NCI-H2196 (cell line): ENCODE measurements at regions not wholly inside any gene's neighbourhood (a gene's known extent, or its start where the extent isn't known, plus 50 kb on each side); places are given as distances from the start of the nearest gene placed in this dataset.

Source experiments
- DNase-seq: peaks from one replicate; lab custom pipeline; 2025; ENCODE audit not compliant: unreplicated experiment; lab: John Stamatoyannopoulos, UW

DNA sequence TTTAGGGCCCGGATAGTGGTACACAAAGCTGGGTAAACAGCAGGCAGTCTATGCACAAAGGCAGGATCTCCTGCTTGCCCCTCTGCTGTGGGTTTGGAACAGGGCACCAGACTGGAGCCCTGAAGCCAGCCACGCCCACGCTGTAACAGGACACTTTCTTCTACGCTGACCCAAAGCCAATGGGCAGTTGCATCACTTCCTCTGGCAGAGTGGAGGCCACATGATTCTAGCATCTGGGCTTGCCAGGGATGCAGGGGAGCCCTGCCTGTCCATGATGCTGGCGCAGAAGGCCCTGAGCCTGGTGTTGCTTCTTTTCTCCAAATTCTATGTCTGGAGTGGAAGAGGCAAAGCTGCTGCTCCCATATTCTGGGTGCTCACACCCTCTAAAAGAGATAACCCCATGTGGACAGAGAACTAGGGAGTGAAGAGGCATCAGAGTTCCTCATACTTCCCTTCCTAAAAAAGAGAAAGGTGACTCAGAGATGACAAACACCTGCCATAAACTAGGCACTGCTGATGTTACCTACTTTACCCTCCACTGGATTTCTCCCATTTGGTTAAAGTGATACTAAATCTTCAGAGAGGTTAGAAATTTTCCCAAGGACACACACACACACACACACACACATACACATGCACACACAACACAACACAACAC lies 260.3 kb upstream of the KLF4 start:
- DNase-seq, result peak; percentile 87

DNA sequence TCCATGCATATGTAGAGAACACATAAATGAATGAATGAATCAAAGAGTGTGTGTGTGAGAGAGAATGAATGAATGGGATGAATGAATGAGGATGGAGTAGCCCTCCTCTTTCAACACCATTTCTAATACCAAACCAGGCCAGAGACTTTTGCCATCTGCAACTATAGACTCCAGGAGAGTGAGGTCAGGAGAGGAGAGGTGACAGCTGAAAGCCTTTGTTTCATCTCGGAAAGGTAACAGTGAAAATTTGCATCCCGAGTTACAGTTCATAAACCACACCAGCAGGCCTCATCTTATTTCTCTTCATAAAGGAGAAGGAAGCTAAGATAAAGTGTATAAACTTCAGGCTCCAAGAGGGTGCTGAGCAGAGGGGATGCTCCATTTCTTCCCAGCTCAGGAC lies 255.3 kb upstream of the KLF4 start:
- DNase-seq, result no peak

DNA sequence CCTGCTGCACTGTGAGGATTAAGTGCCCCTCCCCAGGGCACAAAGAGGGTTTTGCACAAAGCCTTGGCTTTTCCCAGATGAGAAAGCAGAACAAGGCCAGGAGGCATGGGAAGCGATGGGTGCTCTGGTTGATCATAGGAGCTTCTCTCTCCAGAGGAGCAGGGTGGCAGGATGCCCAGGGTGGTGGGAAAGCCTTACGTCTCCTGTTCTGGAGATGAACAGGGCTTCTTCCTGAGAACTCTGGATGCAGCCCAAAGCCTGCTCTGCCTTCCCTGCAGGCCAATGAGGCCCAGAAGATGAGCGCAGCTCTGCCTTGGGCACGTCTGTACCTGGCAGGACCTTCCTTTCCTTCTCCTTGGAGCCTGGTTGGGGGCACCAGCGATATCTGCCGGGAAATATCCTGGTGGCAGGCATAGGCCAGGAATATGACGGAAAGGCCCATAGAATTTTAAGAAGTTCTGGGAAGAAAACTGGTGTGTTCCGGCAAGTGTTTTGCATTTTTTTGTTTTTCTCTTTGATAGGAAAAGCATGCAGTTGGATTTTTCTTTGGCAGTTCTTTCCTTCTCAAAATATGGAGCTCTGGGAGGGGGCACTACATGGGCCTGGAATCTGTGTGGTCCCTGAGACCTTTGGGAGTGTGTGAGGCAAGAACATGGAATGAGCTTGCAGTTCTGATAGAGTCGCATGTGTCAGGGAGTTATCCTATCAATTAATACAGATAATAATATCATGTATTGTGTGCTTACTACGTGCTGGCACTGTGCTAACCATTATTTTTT lies 253.2 kb upstream of the KLF4 start:
- DNase-seq, result no peak

DNA sequence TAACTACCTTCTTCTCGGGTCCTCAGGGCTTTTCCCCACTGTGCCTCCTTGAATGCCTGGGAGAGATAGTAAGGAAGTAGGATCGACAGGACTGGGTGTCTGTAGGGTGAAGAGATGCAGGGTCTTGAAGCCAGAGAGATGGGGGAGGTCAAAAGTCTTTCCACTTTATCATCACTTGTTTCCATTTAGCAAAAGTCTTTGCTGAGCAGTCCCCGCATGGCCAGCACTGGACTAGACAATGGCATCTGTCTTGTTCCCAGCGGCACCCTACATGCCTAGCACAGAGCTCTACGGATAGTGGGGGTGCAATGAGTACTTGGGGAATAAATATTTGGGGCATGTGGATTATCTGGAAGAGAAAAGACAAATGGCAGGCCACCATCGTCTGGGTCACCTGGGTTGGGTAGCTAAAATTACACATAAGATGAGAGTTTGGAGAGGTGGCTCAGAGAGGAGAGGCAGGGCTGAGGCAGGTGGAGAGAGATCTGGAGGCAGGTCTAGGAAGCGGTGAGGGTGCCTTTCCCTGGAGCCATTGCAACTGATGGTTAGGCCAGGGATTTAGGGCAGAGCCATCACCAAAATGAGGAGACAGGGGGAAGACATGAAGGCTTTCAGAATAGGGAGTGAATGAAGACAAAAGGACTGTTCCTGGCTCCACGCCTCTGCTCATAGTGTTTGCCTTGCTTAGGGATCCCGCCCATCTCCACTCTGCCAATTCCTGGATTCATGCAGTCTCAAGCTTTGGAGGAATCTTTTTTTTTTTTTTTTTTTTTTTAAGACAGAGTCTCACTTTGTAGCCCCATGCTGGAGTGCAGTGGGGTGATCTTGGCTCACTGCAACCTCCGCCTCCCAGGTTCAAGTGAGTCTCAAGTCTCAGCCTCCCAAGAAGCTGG lies 250.8 kb upstream of the KLF4 start:
- no peak for DNase-seq

DNA sequence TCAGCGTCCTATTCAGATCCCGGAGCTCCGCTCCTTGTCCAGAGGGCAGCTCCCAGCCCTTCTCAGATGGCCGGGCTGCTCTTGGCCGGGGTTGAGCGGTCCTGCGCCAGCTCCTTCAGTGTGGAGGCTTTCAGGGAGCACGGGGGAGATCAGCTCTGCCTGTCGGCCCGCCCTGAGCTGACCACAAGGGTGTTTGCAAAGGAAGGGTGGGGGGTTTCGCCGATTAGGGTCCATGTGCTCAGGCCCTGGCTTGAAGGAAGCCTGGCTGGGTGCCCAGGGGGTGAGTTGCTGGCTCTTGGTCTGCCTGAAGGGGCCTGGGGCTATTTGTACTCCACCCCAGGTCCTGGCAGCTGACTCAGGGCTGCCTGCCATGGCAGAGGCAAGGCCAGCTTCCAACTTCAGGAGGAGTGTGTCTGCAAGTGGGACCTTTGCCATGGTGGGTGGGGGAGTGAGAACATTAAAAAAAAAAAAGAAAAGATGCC lies 250.1 kb upstream of the KLF4 start:
- DNase-seq, result peak; percentile 27

DNA sequence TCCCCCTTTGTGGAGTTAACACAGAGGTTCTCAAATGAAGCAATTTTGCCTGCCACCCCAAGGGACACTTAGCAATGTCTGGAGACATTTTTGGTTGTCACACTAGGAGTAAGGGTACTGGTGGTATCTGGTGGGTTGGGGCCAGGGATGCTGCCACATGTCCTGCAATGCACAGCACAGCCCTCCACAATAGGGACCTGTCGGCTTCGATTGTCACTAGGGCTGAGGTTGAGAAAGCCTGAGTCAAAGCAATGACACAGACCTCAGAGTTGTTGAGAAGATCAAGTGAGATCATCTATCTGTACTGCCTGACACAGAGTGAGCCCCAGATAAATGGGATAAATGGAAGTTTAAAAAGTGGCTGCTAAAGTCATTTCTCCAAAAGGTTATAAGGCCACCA lies 249.2 kb upstream of the KLF4 start:
- no peak for DNase-seq

DNA sequence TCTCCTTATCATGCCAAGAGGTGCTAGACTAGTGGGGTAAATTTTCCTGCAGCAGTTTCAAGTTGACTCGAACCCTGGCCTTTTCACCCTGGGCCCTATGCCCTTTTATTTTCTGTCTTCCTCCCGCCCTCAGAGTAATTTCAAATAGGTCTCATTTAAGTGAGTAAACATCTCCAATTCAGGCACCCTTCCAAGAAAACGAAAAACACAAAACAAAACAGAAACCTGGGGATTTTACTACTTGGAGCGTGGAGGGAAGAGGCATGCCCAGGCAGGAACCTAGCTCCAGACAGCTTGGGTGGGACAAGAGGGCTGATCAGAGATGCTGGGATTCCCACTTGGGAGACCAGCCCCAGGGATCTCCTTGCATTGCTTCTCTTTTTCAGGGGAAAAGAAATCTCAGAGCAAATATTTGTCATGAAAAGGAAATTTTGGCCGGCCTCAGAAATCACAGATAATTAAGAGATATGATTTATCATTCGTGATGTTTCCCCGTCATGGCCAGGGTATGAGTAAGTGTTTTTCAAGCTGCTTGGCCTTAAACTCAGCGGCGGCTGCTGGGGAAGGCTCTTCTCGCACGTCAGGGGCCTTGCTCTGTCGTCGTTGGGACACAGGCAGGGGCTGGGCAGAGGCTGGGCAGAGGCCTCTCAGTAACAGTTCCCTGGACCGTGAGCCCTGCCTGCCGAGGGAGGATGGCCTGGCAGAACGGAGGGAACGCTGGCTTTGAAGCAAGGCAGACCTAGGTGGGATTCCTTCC lies 248.6 kb upstream of the KLF4 start:
- DNase-seq, result peak; percentile 66

DNA sequence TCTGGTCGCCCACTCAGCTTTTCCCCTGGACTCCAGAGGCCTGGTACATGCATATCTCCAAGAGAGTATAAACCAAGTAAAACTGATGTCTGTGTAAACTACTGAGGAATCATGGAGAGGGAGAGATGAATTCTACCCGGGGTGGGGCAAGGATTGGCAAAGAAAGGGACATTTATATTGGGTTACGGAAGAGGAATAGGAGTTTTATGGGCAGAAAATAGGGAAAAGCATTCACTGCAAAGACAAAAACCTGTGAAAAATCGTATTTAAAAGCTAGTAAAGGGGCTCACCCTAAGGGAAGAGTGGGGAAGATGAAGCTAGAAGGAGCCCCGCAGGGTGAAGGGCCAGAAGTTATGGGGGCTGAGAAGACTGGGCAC lies 248.0 kb upstream of the KLF4 start:
- DNase-seq, result no peak

DNA sequence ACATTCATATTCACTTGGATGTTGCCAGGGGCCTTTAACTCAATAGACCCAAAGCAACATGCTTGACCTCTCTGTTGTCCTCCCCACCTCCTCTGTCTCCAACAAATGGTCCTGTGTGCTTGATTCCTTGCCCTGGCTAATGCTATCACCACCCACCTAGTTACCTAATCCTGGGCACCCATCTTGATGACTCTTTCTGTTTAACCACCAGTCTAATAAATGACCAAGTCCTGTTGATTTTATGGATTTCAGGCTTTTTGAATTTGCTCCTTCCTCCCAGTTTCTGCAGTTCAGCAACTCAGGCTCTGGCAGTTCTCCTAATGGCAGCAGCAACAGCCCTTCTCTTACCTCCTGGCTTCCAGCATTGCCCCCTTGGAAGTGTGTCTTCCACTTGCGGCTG lies 246.3 kb upstream of the KLF4 start:
- DNase-seq, result no peak

DNA sequence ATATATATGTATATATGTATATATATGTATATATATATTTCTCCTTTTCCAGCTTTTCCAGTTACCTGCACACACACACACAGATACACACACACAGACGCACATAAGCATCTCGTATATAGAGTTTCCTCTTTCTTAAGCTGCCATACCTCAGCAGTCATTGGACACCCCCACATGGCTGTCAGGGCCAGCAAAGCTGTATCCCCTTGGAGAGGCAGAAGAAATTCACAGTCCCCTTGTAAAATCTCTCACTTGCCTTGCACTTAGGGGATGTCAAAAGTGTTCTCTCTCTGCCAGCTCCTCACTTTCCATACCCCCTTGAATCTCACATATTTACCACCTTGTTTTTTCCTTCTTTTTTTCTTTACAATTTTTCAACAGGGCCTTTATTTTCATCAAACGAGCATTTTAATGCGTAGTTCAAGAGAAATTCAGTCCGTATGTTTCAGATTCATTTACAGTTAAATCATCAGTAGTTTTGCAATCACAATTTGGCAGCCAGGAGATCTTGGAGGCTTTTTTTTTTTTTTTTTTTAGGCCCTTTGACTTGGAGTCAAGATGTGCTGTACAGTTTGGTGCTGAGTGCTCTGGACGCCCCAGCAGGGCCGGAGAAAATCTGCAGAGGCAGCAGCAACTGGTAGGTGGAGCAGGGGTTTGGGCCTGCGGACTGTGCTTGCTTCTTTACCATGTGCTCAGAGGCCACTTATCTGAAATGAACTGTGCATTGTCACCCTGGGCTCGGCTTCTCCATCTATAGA lies 244.9 kb upstream of the KLF4 start:
- no peak for DNase-seq

DNA sequence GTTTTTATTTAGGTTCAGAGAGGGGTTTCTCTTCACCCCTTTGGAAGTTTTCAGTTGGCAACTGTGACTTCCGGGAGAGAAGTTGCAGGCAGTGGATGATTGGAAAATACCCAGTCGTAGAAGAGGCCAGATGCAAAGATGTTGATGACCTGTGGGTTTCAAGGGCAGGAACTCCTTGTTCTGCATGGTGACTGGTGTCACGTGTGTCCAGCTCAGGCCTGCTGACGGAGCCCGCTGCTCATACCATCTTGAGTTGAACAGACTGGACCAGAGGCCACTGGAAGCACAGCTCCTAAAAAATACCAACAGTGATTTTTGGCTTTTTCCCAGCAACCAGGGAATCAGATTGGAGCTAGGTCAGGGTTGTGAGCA lies 243.9 kb upstream of the KLF4 start:
- DNase-seq, result no peak

DNA sequence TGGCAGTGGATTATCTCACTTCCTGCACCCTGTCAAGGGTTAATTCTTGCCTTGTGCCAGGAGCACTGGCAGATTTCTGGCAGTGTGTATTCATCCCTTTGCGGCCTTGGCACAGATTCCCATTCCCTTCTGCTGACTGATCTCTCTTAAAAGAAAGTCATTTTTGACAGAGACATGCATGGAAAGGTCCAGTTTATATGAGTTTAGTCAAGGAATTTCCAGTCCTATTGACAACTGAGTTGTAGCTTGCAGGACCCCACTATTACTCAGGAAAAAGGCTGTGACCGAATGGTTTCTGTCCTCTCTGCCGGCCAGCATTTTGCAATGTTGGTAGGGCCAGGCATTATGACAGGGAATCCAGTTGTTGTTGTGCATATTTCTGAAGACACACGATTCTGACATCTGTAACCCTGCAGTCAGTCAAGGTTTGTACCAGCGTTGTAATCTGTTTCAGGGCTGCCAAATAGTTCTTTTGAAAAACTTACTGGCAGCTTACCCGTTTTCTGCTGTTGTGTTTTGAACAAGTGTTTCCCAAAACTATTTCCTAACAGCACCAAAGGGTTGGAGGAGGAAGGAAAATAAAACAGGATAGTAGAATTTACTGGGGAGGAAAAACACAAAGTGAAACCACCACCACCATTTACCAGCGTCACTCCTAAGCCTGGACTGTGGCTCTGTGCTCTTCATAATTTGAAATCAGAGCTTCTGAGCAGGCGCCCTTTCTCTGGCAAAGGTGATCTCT lies 243.4 kb upstream of the KLF4 start:
- peak; percentile 58 for DNase-seq

DNA sequence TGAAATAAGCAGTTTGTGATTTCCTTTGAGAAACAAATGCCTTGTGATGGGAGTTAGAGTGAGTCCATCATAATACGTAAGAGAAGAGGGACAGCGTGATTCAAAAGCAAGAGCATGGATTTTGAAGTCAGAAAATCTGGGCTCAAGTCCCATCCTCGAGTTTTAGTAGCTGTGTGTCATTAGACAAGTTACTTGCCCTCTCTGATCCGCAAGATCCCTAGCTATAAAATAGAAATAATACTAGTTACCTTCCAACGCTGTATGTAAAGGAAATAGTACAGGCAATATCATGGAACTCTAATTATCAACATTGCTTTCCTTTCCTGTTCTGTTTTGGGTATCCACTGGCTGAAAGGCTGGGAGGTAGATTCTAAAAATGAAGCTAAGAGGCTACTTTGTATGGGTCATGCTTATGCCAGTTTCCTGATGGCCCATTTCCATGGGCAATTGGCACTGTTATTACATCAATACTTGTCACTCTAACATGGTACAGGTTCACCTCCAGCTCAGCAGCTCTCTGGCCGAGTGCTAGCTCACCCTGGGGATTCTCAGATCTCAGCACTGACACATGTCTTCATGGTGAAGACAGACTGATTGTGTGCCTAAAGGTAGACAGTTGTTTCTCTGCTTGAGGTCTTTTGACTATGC lies 241.7 kb upstream of the KLF4 start:
- DNase-seq, result no peak

DNA sequence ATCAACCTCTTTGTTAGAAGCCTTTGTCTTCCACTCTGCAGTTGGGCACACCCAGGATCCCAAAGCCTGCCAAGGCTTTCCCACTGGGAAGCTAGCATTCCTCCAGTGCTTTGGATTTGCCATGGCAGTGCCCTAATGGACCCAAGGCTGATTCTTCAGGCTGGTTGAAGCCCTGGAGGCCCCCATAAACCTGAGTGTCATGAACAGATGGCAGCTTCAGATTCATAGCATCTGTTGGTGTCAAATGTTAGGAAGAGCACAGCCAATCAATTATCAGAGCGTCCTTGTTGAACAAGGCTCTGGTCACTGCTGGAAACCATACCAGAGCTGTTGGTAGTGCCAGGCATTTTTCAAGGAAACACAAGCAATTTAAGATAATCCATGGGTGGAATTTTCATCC lies 241.1 kb upstream of the KLF4 start:
- no peak for DNase-seq

DNA sequence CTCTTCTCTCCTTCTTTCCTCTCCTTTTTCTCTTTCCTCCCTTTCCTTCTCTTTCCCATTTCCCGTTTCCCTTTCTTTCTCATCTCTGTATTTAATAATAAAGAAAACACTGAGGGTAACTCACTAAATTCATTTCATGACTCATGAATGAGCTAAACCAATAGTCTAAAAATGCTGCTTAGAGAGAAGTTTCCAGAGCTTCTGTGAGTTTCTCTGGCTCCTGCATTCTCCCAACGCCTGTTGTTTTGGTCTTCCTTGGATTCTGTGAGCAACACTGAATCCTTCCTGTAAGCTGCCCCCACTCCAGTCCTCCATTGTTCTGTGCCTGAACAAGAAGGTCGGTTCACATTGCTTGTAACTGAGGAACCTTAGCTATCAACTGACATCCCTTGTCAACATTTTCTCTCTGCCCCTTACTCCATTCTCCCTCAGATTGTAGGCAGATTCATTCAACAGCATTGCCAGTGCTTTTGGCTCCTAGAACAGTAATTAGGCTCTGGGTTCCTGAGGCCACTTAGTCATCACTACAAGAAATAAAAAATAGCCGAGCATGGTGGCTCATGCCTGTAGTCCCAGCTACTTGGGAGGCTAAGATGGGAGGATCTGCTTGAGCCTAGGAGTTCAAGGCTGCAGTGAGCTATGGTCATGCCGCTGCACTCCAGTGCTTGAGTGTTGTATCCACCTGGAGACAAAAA lies 237.7 kb upstream of the KLF4 start:
- no peak for DNase-seq

DNA sequence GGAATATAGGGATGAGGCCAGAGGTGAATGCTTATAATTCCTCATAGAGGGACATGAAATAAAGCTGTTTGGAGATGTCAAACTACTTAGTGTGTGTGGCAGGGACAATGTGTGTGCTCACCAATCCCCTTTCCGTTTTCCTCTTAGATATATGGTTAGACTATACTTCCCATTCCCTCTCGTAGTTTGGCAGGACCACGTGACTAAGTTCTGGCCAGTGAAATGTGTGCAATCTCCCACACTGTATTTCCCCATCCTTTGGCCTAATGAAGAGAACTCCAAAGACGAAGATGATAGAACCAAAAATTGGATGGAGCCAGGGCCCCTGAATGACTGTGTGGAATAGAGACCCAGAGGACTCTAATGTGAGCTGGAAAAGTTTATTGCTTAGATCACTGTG lies 233.4 kb upstream of the KLF4 start:
- no peak for DNase-seq

DNA sequence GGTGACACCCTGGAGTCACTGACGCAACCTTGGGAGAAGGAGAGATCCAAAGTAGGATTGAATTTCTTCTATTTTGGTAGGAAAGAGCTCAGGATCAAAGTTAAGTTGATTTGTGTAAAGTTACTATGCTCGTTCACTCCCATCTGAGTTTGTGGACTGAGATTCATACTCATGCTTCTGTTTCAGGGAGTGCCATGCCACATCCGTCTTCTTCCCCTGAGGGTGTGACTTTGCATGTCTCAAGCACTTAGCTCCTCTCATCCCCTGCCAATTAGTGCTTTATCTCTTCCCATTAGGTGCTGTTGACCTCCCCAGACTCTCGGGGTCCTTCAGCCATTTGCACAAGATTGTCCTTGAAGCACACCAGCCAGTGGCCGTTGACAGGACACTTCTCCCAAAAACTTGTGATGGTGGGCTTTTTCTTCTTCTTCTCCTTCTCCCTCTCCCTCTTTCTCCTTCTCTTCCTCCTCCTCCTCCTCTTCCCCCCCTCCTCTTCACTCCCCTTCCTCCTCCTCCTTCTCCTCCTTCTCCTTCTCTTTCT lies 232.2 kb upstream of the KLF4 start:
- no peak for DNase-seq

DNA sequence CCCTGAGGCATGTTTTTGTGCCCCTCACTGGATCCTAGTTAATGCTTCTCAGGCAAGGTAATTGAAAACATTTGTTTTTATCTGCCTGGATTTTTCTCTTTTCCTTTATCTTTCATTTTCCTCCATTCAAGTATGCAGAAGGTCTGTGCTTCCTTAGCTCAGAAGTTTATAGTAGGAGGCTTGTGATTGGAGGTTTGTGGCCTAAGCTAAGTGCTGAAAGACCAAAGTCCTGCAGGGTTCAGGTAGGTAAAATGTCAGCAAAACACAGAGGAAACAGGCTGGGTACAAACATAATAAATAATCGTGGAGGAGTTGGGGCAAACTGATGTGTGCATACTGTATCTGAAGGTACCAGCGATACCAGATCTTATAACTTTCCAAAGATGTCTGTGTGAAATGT lies 230.9 kb upstream of the KLF4 start:
- DNase-seq, result no peak
